ENCODE measurements at regions not wholly inside any gene's neighbourhood (a gene's known extent, or its start where the extent isn't known, plus 50 kb on each side); places are given as distances from the start of the nearest gene placed in this dataset.

GRCh38 chr13:59522652-59523051 is 641.1 kb downstream of the DIAPH3 start:
- no peak for DNase-seq

DNA sequence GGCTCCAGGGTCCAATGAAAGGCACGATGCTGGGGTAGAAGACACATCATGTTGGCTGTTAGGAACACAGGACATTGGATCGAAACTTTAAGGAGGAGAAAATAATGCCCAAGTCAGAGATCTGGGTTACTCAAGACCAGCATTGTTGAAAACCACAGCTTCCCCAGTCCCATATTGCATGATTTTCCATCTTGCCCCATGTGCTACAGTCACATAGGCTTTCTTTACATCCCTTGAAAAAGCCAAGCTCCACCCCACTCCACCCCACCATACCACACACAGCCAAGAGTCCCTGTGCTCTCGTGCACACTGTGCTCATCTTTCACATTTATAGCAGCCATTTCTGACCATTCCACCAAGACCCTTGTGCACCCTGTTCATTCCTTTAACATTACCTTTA is 636.2 kb downstream of the DIAPH3 start:
- DNase-seq = peak; percentile 89

GRCh38 chr13:59531571-59532091 is 632.1 kb downstream of the DIAPH3 start:
- DNase-seq = peak; percentile 58

DNA sequence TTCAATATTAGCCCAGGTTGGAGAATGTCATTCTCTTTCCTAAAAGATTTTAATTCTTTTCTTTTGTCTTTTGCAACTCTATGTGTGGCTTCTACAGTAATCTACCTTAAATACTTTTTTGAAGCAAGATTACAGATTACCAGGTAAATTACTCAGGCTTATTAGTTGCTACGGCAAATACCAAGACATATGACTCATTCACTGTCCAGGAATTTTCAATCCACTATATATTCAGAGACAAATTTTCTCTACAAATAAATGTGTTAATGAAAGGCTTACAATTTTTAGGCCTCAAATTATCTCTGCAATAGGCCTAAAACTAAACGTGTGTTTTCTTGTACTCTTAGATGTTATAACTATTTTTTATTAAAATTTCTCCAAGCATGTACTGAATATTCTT is 631.3 kb downstream of the DIAPH3 start:
- DNase-seq = no peak

GRCh38 chr13:59533561-59534555 is 629.9 kb downstream of the DIAPH3 start:
- DNase-seq = no peak

GRCh38 chr13:59534806-59535205 is 628.9 kb downstream of the DIAPH3 start:
- no peak for DNase-seq

DNA sequence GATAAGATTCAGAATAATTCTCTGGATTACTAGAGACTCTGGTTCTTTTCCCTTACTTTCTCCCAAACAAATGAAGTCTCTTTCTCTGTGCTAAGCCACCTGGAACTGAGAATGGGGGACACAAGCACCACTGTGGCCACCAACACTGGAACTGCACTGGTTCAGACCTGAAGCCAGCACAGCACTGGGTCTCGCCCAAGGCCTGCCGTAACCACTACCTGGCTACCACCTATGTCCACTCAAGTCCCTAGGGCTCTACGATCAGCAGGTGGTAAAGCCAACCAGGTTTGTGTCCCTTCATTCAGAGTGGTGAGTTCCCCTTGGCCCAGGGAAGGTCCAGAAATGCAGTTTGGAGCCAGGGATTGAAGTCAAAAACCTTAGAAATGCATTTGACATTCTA is 626.2 kb downstream of the DIAPH3 start:
- DNase-seq = no peak

- peak; percentile 1 for DNase-seq
These were observed 625.2 kb downstream of the DIAPH3 start for GRCh38 chr13:59538512-59538911.

- DNase-seq = peak; percentile 19
These were observed 621.4 kb downstream of the DIAPH3 start for GRCh38 chr13:59542303-59542702.

GRCh38 chr13:59543418-59543817 is 620.3 kb downstream of the DIAPH3 start:
- no peak for DNase-seq

DNA sequence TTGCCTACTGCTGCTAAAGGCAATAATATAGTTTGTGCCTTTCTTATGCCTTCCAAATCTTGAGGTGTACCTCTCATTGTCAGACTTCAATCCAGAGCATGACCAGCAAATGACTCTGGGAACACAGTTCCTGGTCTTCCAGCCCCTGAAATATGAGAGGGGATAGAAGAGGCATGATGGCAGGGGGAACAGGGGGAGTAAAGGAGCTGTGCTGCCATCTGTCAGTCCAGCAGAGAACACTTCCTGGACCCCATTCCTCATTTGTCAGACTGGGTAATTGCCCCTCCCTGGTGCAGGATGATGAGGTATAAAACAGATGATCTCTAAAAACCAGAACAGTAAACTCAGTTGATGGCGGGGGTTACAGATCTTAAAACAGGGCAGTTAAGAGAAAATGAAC is 618.7 kb downstream of the DIAPH3 start:
- DNase-seq = no peak

DNA sequence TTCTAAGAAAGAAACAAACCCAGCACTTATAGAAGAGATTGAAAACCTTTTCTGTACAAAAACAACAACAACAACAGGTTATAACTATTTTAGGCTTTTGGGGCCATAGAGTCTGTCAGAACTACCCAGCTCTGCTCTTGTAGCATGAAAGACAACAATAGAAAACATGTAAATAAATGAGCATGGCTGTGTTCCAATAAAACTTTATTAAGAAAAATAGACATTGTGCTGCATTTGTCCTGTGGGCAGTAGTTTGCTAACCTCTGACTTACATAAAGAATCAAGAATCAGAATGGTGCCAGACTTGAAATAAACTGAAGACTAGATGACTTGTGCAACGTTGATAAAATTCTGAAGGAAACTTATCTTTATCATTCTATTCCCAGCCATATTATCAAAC is 617.5 kb downstream of the DIAPH3 start:
- DNase-seq = no peak

DNA sequence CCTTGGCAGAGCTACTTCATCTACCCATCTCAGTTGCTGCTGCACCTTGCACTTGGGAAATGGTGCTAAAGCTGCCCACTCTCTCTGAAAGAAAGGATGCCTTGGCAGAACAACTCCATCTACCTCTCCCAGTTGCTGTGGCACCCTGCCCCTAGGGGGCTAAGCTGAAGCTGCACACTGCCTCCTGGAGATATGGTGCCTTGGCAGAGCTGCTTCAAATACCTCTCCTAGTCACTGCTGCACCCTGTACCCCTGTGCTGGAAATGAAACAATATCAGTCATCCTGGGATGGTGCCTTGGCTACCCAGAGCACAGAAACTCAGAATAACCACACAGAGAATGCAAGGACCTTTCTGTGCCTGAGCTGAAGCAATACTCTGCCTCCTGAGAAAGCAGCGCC is 615.8 kb downstream of the DIAPH3 start:
- DNase-seq = no peak

DNA sequence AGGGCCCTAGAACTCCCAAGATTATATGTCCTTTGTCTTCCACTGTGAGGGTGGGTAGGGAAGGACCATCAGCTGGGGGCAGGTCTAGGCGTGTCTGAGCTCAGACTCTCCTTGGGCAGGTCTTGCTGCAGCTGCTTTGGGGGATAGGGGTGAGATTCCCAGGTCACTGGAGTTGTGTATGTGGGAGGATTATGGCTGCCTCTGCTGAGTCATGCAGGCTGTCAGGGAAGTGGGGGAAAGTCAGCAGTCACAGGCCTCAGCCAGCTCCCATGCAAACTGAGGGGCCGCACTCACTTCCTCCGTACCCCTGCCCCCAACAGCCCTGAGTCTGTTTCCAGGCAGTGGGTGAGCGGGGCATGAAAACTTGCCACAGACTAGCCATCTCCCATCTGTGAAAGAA is 600.8 kb downstream of the DIAPH3 start:
- DNase-seq = no peak

DNA sequence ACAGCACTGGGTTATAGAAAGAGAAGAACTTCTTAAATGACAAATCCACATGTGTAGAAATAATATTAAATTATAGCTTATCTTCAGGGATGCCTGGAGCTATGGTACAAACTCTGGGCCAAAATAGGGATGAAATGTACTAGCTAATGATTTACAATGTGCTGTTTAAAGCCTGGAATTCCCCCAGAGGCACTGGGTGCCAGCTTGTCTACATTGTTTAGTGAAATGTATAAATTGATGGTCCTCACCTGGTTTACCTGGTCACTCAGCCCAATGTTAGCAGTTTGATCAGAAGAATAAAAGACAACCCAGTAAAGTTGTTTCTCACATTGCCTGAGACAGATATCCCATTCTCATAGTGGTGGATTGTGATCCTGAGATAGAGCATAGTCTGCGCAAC is 597.2 kb downstream of the DIAPH3 start:
- DNase-seq = no peak

DNA sequence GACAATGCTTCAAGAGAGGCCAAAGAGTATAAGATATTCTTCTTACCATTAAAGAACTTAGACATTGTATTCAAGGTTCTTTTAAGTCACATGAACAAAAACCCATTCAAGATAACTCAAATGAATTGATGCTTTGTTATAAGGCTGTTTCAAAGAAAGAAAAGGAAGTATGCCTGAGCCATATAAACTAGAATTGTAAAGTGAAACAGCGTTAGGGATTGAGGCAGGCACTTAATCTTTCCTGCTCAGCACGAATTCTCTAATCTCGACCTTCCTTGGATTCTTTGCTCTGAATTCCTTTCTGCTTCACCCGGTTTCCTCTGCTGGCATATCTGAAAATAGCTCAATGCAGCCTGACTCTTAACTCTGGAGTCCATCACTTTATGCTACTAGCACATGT is 595.4 kb downstream of the DIAPH3 start:
- DNase-seq = no peak

GRCh38 chr13:59570204-59570603 is 593.5 kb downstream of the DIAPH3 start:
- DNase-seq = no peak

GRCh38 chr13:59584101-59584500 is 579.6 kb downstream of the DIAPH3 start:
- DNase-seq = no peak

- no peak for DNase-seq
These were observed 578.7 kb downstream of the DIAPH3 start for GRCh38 chr13:59584761-59585670.

GRCh38 chr13:59587030-59587429 is 576.7 kb downstream of the DIAPH3 start:
- DNase-seq = no peak

DNA sequence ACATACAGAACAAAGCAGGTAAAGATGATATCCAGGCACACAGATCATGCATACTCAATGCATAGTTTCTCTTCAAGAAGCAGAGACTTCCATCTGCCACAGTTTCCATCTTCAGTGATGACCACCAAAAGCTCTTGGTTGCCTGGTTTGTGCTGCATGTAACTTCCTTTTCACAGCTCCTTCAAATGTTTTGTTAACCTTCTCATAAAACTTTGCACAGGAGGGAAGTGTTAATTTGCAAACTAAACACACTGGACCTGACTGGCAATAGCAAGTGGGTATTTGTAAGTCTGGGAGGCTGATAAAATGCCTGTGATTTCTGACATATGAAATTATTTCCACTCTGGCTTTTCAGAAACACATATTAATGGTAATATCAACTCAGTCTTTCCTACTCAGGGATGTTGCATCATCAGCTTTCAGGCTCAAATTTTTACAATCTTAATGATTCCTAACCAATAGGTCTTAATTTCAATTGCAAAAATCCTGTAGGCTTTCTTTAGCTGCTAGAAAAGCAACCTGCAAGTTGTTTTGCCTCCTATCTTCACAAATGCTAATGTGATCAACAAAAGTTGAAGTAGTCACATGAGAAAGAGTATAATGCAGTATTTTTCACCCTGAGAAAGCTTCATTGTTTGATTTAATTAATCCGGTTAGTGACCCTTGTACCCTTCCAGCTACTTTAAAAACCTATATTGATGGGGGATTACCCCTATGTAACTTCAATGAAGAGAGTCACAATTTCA is 575.6 kb downstream of the DIAPH3 start:
- DNase-seq = no peak

DNA sequence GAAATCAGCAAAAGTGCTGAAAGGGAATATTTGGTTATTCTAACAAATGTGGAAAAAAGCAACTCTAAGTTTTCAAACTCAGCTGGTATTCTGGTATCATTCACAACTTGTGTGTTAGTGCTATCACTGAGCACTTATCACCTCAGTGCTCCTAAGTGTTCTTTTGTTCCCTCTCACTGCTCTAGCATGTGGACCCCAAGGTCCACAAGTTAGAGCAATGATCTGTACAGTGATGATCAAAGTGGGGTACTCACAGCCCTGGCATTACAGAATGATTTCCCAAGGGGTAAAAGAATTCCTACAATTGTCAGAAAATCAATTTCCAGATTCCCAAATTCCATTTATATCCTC is 575.0 kb downstream of the DIAPH3 start:
- DNase-seq = no peak

- DNase-seq = peak; percentile 26
These were observed 561.7 kb downstream of the DIAPH3 start for GRCh38 chr13:59601993-59602392.

Data from MV-4-11 (cell line).